ENCODE measurements at regions not wholly inside any gene's neighbourhood (a gene's known extent, or its start where the extent isn't known, plus 50 kb on each side); places are given as distances from the start of the nearest gene placed in this dataset.

DNA sequence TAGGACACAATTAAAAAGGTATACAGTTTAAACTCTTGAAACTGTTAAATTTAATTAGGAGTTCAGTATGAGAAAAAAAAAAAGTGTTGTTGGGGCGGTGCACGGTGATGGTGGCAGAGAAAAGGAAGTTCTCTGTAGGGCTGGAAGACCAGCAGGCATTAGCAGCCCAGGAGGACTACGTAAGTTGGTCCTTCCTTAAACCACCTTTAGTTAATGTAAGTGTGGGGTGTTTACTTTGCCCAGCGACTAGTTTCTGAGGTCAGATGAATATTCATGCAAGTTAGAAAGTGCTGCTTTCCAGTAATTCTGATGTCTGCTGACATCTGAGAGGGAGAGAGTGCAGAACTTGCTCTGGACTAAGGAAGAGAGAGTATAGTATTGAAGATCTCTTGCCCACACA is 54.9 kb downstream of the NKX2-1 start:
- TF ChIP-seq, protein P1, sequence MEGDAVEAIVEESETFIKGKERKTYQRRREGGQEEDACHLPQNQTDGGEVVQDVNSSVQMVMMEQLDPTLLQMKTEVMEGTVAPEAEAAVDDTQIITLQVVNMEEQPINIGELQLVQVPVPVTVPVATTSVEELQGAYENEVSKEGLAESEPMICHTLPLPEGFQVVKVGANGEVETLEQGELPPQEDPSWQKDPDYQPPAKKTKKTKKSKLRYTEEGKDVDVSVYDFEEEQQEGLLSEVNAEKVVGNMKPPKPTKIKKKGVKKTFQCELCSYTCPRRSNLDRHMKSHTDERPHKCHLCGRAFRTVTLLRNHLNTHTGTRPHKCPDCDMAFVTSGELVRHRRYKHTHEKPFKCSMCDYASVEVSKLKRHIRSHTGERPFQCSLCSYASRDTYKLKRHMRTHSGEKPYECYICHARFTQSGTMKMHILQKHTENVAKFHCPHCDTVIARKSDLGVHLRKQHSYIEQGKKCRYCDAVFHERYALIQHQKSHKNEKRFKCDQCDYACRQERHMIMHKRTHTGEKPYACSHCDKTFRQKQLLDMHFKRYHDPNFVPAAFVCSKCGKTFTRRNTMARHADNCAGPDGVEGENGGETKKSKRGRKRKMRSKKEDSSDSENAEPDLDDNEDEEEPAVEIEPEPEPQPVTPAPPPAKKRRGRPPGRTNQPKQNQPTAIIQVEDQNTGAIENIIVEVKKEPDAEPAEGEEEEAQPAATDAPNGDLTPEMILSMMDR (IDR thresholded peaks at IDR 0.05), result no peak
- no peak for TF ChIP-seq POLR2AphosphoS5 (IDR thresholded peaks at IDR 0.05)
